Vagina (tissue), 2 donors: ENCODE measurements at regions not wholly inside any gene's neighbourhood (a gene's known extent, or its start where the extent isn't known, plus 50 kb on each side); places are given as distances from the start of the nearest gene placed in this dataset.

ENCODE experiments used
- CTCF ChIP-seq, 3 experiments: fragments of 450-650 bp in 2 of 3; fragments of 200-600 bp in 1 of 3; sonication (generic) in 1 of 3; IDR thresholded peaks; one replicate each; pipeline ENCODE4 v1.5.1; 2017 to 2019; ENCODE audit warnings: antibody characterized with exemption in 3 of 3, mild to moderate bottlenecking in 2 of 3, moderate library complexity in 2 of 3
- POLR2AphosphoS5 ChIP-seq, 2 donors: sonication (generic); formaldehyde crosslinking; IDR thresholded peaks; one replicate each; pipeline ENCODE4 v1.9.0; 2017; ENCODE audit warnings: antibody characterized with exemption in 2 of 2, mild to moderate bottlenecking in 2 of 2, low read depth in 1 of 2; ENCODE audit not compliant: insufficient read depth in 1 of 2

GRCh38 chr2:144320491-144320890 lies 199.4 kb downstream of the ZEB2 start:
- no peak for TF ChIP-seq POLR2AphosphoS5 (IDR thresholded peaks at IDR 0.05; ENCODE audit: insufficient read depth in 1 of 2, low read depth in 1 of 2)
- no peak for TF ChIP-seq CTCF (IDR thresholded peaks at IDR 0.05)
